ENCODE measurements at regions not wholly inside any gene's neighbourhood (a gene's known extent, or its start where the extent isn't known, plus 50 kb on each side); places are given as distances from the start of the nearest gene placed in this dataset.
"Not testable (repeated sequence)": the region's sequence is repeated elsewhere in the genome, so short reads cannot be mapped to it uniquely, and the experiment has no call there.

- DNase-seq (ENCODE audit: low spot score), result no peak
Measured at GRCh38 chr20:24836041-24836533, 113.0 kb upstream of the CST7 start.

- DNase-seq (ENCODE audit: low spot score), result no peak
Measured at GRCh38 chr20:24836661-24837299, 112.3 kb upstream of the CST7 start.

- no peak for DNase-seq (ENCODE audit: low spot score)
Measured at GRCh38 chr20:24837781-24838450, 111.2 kb upstream of the CST7 start.

GRCh38 chr20:24838546-24839535 is 110.2 kb upstream of the CST7 start:
- no peak for DNase-seq (ENCODE audit: low spot score)

GRCh38 chr20:24840121-24840713 is 108.9 kb upstream of the CST7 start:
- no peak for DNase-seq (ENCODE audit: low spot score)

GRCh38 chr20:24842274-24842917 is 106.7 kb upstream of the CST7 start:
- DNase-seq (ENCODE audit: low spot score), result no peak

- DNase-seq (ENCODE audit: low spot score), result no peak
Measured at GRCh38 chr20:24842918-24843715, 106.0 kb upstream of the CST7 start.

GRCh38 chr20:24850176-24850575 is 98.9 kb upstream of the CST7 start:
- no peak for DNase-seq (ENCODE audit: low spot score)

GRCh38 chr20:24851346-24852019 is 97.6 kb upstream of the CST7 start:
- DNase-seq (ENCODE audit: low spot score), result no peak

GRCh38 chr20:24853916-24854315 is 95.2 kb upstream of the CST7 start:
- DNase-seq (ENCODE audit: low spot score), result no peak

- DNase-seq (ENCODE audit: low spot score), result no peak
Measured at GRCh38 chr20:24855848-24856247, 93.2 kb upstream of the CST7 start.

- not testable (repeated sequence) for DNase-seq (ENCODE audit: low spot score)
Measured at GRCh38 chr20:24858500-24858899, 90.6 kb upstream of the CST7 start.

- no peak for DNase-seq (ENCODE audit: low spot score)
Measured at GRCh38 chr20:24859539-24859938, 89.5 kb upstream of the CST7 start.

- DNase-seq (ENCODE audit: low spot score), result no peak
Measured at GRCh38 chr20:24862186-24862585, 86.9 kb upstream of the CST7 start.

- no peak for DNase-seq (ENCODE audit: low spot score)
Measured at GRCh38 chr20:24862606-24863005, 86.5 kb upstream of the CST7 start.

GRCh38 chr20:24863356-24863755 is 85.7 kb upstream of the CST7 start:
- no peak for DNase-seq (ENCODE audit: low spot score)

- DNase-seq (ENCODE audit: low spot score), result no peak
Measured at GRCh38 chr20:24866008-24866407, 83.1 kb upstream of the CST7 start.

- DNase-seq (ENCODE audit: low spot score), result no peak
Measured at GRCh38 chr20:24866742-24867141, 82.3 kb upstream of the CST7 start.

GRCh38 chr20:24867556-24867955 is 81.5 kb upstream of the CST7 start:
- DNase-seq (ENCODE audit: low spot score), result no peak

GRCh38 chr20:24868396-24868927 is 80.6 kb upstream of the CST7 start:
- no peak for DNase-seq (ENCODE audit: low spot score)

Data from H4 (cell line).